Heart left ventricle (tissue), 16 donors: ENCODE measurements at regions not wholly inside any gene's neighbourhood (a gene's known extent, or its start where the extent isn't known, plus 50 kb on each side); places are given as distances from the start of the nearest gene placed in this dataset.

Experiments used
- ATAC-seq, 4 donors: fragments of 200-7000 bp; cut with Tn5 transposase; one replicate each; pipeline ENCODE4 v1.9.1; 2020 to 2022; ENCODE audit warnings: moderate library complexity in 4 of 4, mild to moderate bottlenecking in 3 of 4, moderate number of reproducible peaks in 1 of 4
- DNase-seq, 5 donors: peaks; one replicate each; pipeline ENCODE4 v3.0.0-alpha.2; 2020
- H3K27ac ChIP-seq, 12 donors: fragments of 200-600 bp; sonication (generic) in 4 of 12; one replicate each; pipeline versions ENCODE4 v1.5.0 to v1.8.0; 2016 to 2022; ENCODE audit warnings: mild to moderate bottlenecking in 2 of 12
- H3K27me3 ChIP-seq, 9 donors: fragments of 200-600 bp; sonication (generic) in 2 of 9; one replicate each; pipeline versions ENCODE4 v1.5.1 to v1.8.0; 2016 to 2022; ENCODE audit warnings: mild to moderate bottlenecking in 3 of 9
- H3K36me3 ChIP-seq, 9 donors: fragments of 200-600 bp; sonication (generic) in 2 of 9; one replicate each; pipeline versions ENCODE4 v1.5.0 to v1.8.0; 2018 to 2022; ENCODE audit warnings: mild to moderate bottlenecking in 2 of 9
- H3K4me1 ChIP-seq, 12 donors: fragments of 200-600 bp; sonication (generic) in 4 of 12; one replicate each; pipeline versions ENCODE4 v1.5.0 to v1.8.0; 2016 to 2022; ENCODE audit warnings: mild to moderate bottlenecking in 3 of 12
- H3K4me3 ChIP-seq, 12 donors: fragments of 200-600 bp; sonication (generic) in 4 of 12; one replicate each; pipeline versions ENCODE4 v1.5.0 to v1.8.0; 2017 to 2022; ENCODE audit warnings: mild to moderate bottlenecking in 9 of 12, moderate library complexity in 4 of 12
- H3K9me3 ChIP-seq, 12 donors: fragments of 200-600 bp; sonication (generic) in 4 of 12; one replicate each; pipeline versions ENCODE4 v1.5.0 to v1.8.0; 2016 to 2022; ENCODE audit warnings: mild to moderate bottlenecking in 1 of 12
- CTCF ChIP-seq, 12 donors: fragments of 200-600 bp; sonication (generic) in 4 of 12; IDR thresholded peaks; one replicate each; pipeline versions ENCODE4 v1.5.0 to v1.8.0; 2018 to 2022; ENCODE audit warnings: antibody characterized with exemption in 12 of 12, mild to moderate bottlenecking in 5 of 12
- POLR2A ChIP-seq, 2 donors: fragments of 450-650 bp; IDR thresholded peaks; one replicate each; pipeline ENCODE4 v1.6.1; 2017; ENCODE audit warnings: antibody characterized with exemption in 2 of 2, mild to moderate bottlenecking in 2 of 2, moderate library complexity in 2 of 2
- WGBS, 4 donors: extraction: QIAGEN DNeasy Blood & Tissue Kit in 2 of 4; methylation state at CpG; one replicate each; pipeline versions ENCODE4 v1.1.5 to v1.1.7; 2013 to 2018; 5-methylcytosine and 5-hydroxymethylcytosine counted together
- intact Hi-C, 10 donors: fragments of 100-400 bp; cut with DNase I; formaldehyde crosslinking; loops; one replicate each; pipeline versions ENCODE4 v1.11.1 to v1.14.2; 2022
- donor health status: ischemic (EF 13 %, LVEDD 7.1; RV severe dilation, severe dysfunction).
- donor health status: healthy with polysubstance abuse.
- donor health status: DM: no; HTN: yes; CAD: no.
- donor health status: DM: no; HTN: no; CAD: no.
- donor health status: ischemic (EF 25% LVEDD 6.9; RV normal size, moderate dysfunction).
- donor health status: ischemic (EF 25% LVEDD 5.7; RV mildly dilated, moderate dysfunction).
- donor health status: healthy.
- donor health status: DM: yes; HTN: yes; CAD: no.
- donor health status: ischemic (EF 35%, LVEDD 5.7; RV mildly dilated, moderate dysfunction).
- donor health status: nonischemic (EF 11% LVEDD 7.7; RV severe dilation, severe dysfunction).
- donor health status: DM: yes; HTN: yes; CAD: no.
- donor health status: PGD.
- donor health status: ischemic (EF 29% LVEDD 5.4; RV normal size, mild dysfunction).
- donor health status: nonischemic (EF 23%, LVEDD 6.1; RV moderate dilation, normal function).

- no peaks in the 10 kb centered on the region for H3K9me3 ChIP-seq
- H3K4me3 ChIP-seq = no peak overlapping the region
- ATAC-seq (peak in 1 of 4 donors; percentile 53), DNase-seq (no peak)
- TF ChIP-seq POLR2A (IDR thresholded peaks at IDR 0.05) (no peak), CTCF (IDR thresholded peaks at IDR 0.05) (no peak)
- H3K36me3 ChIP-seq = no peaks in the 10 kb centered on the region
- no peak overlapping the region for H3K27ac ChIP-seq
- no peaks in the 10 kb centered on the region for H3K4me1 ChIP-seq
- WGBS, 4 donors = 49 to 80% (median 61%) methylated on average over 1 of the region's 1 CpG
- intact Hi-C loops = no loop called here
- H3K27me3 ChIP-seq = no peaks in the 10 kb centered on the region
These were observed 206.9 kb downstream of the FAM47B start for GRCh38 chrX:35149517-35149916.

- no peaks in the 10 kb centered on the region for H3K9me3 ChIP-seq
- no peak overlapping the region for H3K4me3 ChIP-seq
- no peaks in the 10 kb centered on the region for H3K36me3 ChIP-seq
- DNase-seq = no peak
- 59 to 79% (median 66%) methylated on average over 4 of the region's 4 CpGs for WGBS, 4 donors
- no peak overlapping the region for H3K27ac ChIP-seq
- H3K27me3 ChIP-seq = no peaks in the 10 kb centered on the region
- H3K4me1 ChIP-seq = no peaks in the 10 kb centered on the region
- TF ChIP-seq POLR2A (IDR thresholded peaks at IDR 0.05) = no peak
- TF ChIP-seq CTCF (IDR thresholded peaks at IDR 0.05) = no peak
- intact Hi-C loops = no loop called here
- no peak for ATAC-seq
These were observed 207.5 kb downstream of the FAM47B start for GRCh38 chrX:35150052-35150451.

GRCh38 chrX:35150642-35151239 lies 208.1 kb downstream of the FAM47B start:
- H3K27me3 ChIP-seq = no peaks in the 10 kb centered on the region

GRCh38 chrX:35166023-35166422 lies 223.4 kb downstream of the FAM47B start:
- no peaks in the 10 kb centered on the region for H3K27me3 ChIP-seq
- ATAC-seq = no peak
- no peaks in the 10 kb centered on the region for H3K9me3 ChIP-seq
- H3K4me1 ChIP-seq = no peaks in the 10 kb centered on the region
- DNase-seq = no peak
- H3K27ac ChIP-seq = no peak overlapping the region
- TF ChIP-seq CTCF (IDR thresholded peaks at IDR 0.05) (no peak), POLR2A (IDR thresholded peaks at IDR 0.05) (no peak)
- intact Hi-C loops = no loop called here
- H3K4me3 ChIP-seq = no peak overlapping the region
- 25 to 40% (median 34%) methylated on average over 2 of the region's 2 CpGs for WGBS, 4 donors
- no peaks in the 10 kb centered on the region for H3K36me3 ChIP-seq

More at GRCh38 chrX:35150642-35151239, 208.1 kb downstream of the FAM47B start:
- no peak for ATAC-seq
- Histone ChIP-seq H3K36me3 (no peaks in the 10 kb centered on the region), H3K4me3 (no peak overlapping the region), H3K9me3 (no peaks in the 10 kb centered on the region), H3K4me1 (no peaks in the 10 kb centered on the region), H3K27ac (no peak overlapping the region)
- intact Hi-C loops = no loop called here
- peak in 1 of 5 donors; percentile 23 for DNase-seq
- WGBS, 4 donors = 79 to 96% (median 87%) methylated on average over 7 of the region's 7 CpGs
- TF ChIP-seq POLR2A (IDR thresholded peaks at IDR 0.05) (no peak), CTCF (IDR thresholded peaks at IDR 0.05) (no peak)
